Islet precursor cell (in vitro differentiated cells): ENCODE measurements at regions not wholly inside any gene's neighbourhood (a gene's known extent, or its start where the extent isn't known, plus 50 kb on each side); places are given as distances from the start of the nearest gene placed in this dataset.
"Not testable (repeated sequence)": the region's sequence is repeated elsewhere in the genome, so short reads cannot be mapped to it uniquely, and the experiment has no call there.

Experiments
- DNase-seq: peaks from one replicate; pipeline ENCODE4 v3.0.0-alpha.2; 2018

- not testable (repeated sequence) for DNase-seq
These were observed 301.2 kb downstream of the CCDC74A start for GRCh38 chr2:131828633-131829455.

DNA sequence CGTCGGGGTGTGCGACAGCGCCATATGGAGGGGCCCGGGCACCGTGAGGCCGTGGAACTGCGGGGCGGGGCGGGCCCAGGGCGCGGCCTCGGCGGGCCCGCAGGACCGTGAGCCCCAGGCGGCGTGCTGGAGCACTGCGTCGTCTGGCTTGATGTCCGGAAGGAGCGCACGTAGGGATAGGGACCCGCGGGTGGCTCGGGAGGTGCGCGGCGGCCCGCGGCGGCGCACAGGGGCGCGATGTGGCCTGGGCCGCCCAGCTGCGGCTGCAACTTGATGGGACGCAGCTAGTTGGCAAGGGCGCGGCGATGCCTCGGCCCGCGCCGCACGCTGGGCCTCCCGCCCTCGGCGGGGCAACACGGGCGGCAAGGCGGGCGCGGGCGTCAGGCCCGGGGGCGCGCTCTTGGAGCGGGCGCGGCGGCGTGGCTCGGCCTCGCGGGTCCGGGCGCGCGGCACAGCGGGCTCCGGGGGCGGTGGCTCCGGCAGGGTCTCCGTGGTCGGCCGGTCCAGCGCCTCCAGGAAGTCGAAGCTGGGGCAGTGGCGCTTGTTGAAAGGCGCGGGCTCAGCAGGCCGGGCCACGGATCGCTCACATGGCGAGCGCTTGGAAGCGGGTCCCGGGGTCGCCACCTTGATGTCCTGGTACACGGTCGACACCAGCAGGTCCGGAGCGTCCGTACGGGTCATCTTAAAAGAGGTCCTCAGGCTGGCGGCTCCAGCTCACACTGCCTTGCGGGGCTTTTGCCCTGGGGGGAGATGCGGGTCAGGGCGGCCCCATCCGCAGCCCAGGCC is 302.0 kb downstream of the CCDC74A start:
- not testable (repeated sequence) for DNase-seq

DNA sequence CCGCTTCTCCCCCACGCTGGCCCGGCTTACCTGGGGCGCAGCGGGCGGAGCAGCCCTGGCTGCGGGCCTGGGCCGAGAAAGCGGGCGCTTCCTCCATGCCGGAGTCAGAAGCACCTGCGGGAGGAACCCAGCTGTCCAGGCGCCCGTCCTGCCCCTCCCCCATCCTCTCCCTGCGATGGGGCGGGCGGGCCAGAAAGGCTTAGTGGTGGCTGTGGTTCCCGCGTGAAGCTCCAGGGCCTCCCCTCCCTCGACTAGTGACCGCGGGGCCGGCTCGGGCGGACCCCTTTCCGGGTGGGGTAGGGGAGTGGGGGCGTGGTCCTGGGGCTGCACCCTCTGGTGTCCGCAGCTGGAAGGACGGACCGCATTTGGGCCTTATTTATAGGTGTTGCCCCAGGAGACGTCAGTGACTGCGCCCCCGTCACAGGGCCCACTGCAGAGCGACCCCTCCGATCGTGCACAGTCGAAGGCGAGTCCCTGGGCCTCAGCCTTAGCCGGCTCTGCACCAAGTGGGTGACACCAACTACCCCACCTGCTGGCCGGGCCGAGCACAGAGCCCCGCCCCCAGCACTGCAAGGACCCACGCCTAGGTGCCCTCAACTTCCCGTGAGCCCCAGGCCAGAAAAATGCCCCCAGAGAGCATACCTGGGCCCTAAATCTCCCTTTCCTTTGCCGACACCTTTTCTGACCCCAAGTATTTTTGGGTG is 302.7 kb downstream of the CCDC74A start:
- not testable (repeated sequence) for DNase-seq

DNA sequence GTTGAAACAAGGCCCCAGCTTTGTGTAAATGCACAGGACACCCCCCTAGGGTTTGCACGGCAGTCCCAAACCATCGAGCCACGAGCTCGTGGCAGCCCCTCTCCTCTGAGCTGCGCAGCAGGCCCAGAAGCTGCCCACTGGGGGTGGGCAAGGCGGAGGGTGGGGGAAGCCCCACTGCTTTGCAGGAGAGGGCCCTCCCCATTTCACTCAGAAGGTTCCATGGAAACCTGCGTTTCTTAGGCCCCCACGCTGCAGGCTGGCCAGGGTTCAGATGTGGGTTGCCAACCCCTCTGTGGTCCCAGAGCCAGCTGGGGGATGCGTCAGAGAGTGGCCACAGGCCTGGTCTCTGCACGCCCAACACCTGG is 303.2 kb downstream of the CCDC74A start:
- DNase-seq, result not testable (repeated sequence)

- DNase-seq, result not testable (repeated sequence)
These were observed 303.9 kb downstream of the CCDC74A start for GRCh38 chr2:131831450-131832208.

GRCh38 chr2:131832209-131832780 is 304.6 kb downstream of the CCDC74A start:
- not testable (repeated sequence) for DNase-seq

DNA sequence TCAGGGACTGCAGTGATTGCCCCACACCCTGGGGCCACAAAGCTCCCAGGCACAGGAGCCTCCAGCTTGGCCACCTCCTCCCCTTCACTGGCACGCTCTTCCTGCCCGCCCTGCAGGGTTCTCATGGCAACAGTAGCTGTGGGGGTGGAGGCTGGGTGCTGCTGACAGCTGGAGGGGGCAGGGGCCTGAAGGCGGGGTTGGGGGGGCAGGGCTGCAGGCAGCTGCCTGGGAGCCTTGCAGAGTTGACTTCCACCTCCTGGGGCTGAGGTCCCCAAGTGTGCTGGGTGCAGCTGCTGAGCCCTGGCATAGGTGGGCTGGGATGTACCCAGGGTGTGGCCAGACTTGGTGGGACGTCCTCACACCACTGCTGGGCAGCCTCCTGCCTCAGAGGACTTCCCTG is 305.2 kb downstream of the CCDC74A start:
- not testable (repeated sequence) for DNase-seq

DNA sequence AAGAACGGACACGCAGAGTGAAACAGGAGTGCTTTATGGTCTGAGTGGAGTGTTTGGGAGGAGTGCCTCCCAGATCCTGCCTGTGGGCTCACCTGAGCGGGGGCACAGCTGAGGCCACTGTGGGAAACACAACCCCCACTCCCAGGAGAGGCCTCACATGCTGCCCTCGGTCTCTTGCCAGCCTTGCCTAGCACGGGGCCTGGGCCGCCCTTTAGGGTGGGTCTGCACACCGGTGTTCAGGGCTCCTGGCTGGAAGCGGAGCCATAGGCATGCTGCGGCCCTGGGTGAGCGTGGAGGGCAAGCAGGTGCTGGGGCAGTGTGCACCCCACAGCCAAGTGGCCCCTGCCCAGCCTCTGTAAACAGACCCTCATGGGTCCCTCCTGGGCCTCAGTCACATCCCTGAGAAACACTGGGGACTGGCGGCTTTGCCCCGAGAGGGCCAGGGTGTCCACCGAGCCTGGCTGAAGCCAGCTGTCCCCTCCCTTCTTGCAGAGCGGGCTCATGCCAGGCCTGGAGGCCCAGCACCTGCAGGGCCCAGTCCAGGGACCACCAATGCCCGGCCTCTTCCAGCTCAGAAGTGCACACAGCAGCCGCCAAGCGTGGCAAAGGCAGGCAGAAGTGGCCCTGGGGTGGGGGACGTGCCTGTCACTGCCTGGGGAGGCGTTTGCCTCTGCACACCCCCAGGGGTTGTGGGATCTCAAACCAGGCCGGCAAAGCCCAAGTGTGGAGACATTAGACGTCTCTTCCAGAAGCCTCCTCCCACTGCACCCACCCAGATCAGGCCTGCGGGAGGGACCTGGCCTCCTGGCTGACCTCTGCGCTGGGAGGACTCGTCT is 305.9 kb downstream of the CCDC74A start:
- DNase-seq, result not testable (repeated sequence)

- DNase-seq, result not testable (repeated sequence)
These were observed 306.7 kb downstream of the CCDC74A start for GRCh38 chr2:131834203-131835020.

GRCh38 chr2:131835022-131835421 is 307.3 kb downstream of the CCDC74A start:
- not testable (repeated sequence) for DNase-seq

DNA sequence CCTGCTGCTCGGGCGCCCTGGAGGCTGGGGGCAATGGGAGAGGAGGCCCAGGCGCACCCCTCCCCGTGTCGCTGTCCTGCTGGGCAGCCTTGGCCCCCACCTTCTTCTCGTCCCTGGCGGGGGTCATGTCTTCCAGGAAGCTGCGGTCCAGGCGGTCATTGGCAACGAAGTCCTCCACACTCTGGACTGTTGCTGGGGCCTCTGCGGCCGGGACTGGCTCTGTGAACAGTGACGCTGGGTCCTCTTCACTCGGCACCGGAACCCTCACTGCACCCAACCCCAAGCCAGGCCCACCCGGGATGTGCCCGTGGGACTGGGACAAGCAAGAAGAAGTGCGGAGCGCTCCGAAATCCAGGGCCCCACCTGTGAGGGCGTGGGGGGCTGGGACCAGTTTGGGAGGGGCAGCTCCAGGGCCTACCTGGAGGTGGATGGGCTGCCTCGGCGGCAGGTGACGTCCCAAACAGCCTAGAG is 308.0 kb downstream of the CCDC74A start:
- DNase-seq, result no peak

DNA sequence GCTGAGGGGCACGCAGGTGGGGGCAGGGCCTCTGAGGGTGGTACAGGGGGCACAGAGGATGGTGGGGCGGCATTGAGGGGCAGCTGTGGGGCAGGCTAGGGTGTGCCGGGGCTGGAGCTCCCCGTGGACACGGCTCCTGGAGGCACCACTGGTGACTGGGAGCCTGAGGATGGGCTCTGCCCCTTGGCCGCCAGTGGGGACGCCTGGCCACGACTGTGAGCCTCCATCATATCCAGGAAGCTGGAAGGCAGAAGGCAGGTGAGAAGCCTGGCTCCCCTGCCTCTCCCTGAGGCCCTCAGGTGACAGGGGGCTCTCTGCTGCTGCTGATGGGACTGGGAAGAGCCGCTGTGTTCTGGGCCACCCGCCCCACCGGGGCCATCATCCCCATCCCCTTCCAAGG is 308.4 kb downstream of the CCDC74A start:
- DNase-seq, result not testable (repeated sequence)

- DNase-seq, result not testable (repeated sequence)
These were observed 316.4 kb downstream of the CCDC74A start for GRCh38 chr2:131844044-131844443.

- not testable (repeated sequence) for DNase-seq
These were observed 305.6 kb downstream of the ANKRD30BL start for GRCh38 chr2:131856202-131856601.

DNA sequence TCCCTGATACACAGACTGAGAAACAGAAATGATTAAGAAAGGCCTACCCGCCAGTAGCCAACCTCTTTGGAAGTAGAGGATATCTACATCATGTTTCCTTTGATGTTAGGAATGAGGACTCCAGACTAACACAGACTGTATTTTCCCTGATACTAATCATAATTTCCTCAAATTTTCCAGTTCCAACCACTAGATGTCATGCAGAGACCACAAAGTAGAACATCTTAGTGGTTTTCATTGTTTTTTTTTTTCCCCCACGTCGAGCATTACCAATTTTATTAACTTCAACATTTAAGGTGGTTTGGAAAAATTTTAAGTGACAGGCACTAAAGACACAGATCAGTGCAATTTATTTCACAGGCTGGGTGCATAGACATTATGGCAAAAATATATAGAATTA is 303.6 kb downstream of the ANKRD30BL start:
- DNase-seq, result not testable (repeated sequence)
